ENCODE measurements at regions not wholly inside any gene's neighbourhood (a gene's known extent, or its start where the extent isn't known, plus 50 kb on each side); places are given as distances from the start of the nearest gene placed in this dataset.

- TF ChIP-seq CTCF (IDR thresholded peaks at IDR 0.05), result no peak
- no peaks in the 10 kb centered on the region for H3K27me3 Mint-ChIP-seq (ENCODE audit: low read depth in 2 of 2)
- no peak overlapping the region for H3K4me3 Mint-ChIP-seq
- no peaks in the 10 kb centered on the region for H3K4me1 Mint-ChIP-seq
- H3K9me3 Mint-ChIP-seq, result peaks cover 0 to 6% of the 10 kb centered on the region in 2 donors
- Histone ChIP-seq H3K36me3 (ENCODE audit: control insufficient read depth, insufficient read depth, low read length) (no peaks in the 10 kb centered on the region), H3K9me3 (ENCODE audit: control insufficient read depth, insufficient read depth, low read length) (no peaks in the 10 kb centered on the region), H3K4me3 (ENCODE audit: low read length) (no peak overlapping the region), H3K27me3 (ENCODE audit: control insufficient read depth, insufficient read depth, low read length) (no peaks in the 10 kb centered on the region), H3K27ac (ENCODE audit: low read length) (no peak overlapping the region), H3K4me1 (ENCODE audit: control insufficient read depth, insufficient read depth, low read length) (no peaks in the 10 kb centered on the region)
- H3K27ac Mint-ChIP-seq, result no peak overlapping the region
- intact Hi-C loops (cut with micrococcal nuclease), result no loop called here
- ATAC-seq, result no peak
- no peak for DNase-seq
- H3K36me3 Mint-ChIP-seq, result no peaks in the 10 kb centered on the region
- 52% methylated on average over 6 of the region's 6 CpGs for WGBS (ENCODE audit: insufficient coverage)
Observed at GRCh38 chr15:87711026-87711425, 545.5 kb downstream of the NTRK3 start.

DNA sequence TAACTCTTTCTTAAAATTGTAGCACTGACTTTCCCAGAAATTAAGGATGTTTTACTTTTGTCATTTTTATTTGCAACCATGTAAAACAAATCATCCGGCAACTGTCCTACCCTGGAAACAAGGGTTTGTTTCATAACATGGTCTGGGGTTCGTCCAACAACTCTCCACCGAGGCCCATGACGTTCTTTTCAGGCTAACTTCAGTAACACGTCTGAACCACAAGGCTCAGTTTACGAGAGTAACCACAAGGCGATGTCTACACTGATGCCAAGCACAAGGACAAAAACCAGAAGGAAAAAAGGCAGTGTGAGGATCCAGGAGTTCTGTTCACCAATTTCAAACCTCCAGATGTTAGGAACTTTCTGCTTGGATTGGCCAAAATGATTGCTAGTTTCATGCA is 546.1 kb downstream of the NTRK3 start:
- no peaks in the 10 kb centered on the region for H3K27me3 Mint-ChIP-seq (ENCODE audit: low read depth in 2 of 2)
- 85% methylated on average over 7 of the region's 7 CpGs for WGBS (ENCODE audit: insufficient coverage)

DNA sequence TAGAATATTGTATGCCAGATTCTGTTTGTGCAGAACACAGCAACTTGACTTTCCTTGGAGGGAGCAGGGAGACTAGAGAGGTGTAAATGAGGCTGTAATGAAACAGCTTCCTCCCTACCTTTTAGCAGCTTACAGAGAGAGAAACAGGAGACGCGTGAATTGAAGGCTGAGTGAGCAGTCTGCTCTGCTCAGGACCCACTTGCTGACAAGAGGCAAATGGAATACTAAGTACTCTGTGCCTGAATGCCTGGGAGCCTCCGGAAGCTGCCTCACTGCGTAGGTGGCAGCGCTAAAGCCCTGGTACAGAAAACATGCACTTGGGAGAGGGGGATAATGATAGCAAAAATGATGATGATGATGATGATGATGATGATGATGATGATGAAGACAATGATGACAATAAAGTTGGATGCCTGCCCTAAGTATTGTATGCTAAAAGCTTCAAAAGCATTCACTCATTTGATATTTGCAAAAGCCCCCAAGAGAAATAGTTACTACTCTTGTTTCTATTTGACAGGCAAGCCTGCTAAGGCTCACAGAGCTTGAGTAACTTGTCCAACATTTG is 548.9 kb downstream of the NTRK3 start:
- H3K9me3 ChIP-seq (ENCODE audit: control insufficient read depth, insufficient read depth, low read length), result no peaks in the 10 kb centered on the region
- ATAC-seq, result no peak
- no peak overlapping the region for H3K27ac ChIP-seq (ENCODE audit: low read length)
- Mint-ChIP-seq H3K27ac (no peak overlapping the region), H3K4me1 (no peaks in the 10 kb centered on the region), H3K36me3 (no peaks in the 10 kb centered on the region), H3K4me3 (no peak overlapping the region), H3K27me3 (ENCODE audit: low read depth in 2 of 2) (no peaks in the 10 kb centered on the region), H3K9me3 (peaks cover 9% of the 10 kb centered on the region in 2 donors)
- 90% methylated on average over 5 of the region's 5 CpGs for WGBS (ENCODE audit: insufficient coverage)
- no peak overlapping the region for H3K4me3 ChIP-seq (ENCODE audit: low read length)
- H3K36me3 ChIP-seq (ENCODE audit: control insufficient read depth, insufficient read depth, low read length), result no peaks in the 10 kb centered on the region
- intact Hi-C loops (cut with micrococcal nuclease), result no loop called here
- H3K27me3 ChIP-seq (ENCODE audit: control insufficient read depth, insufficient read depth, low read length), result no peaks in the 10 kb centered on the region
- DNase-seq, result no peak
- H3K4me1 ChIP-seq (ENCODE audit: control insufficient read depth, insufficient read depth, low read length), result no peaks in the 10 kb centered on the region
- no peak for TF ChIP-seq CTCF (IDR thresholded peaks at IDR 0.05)

More for the DNA sequence above, 546.1 kb downstream of the NTRK3 start:
- H3K4me3 ChIP-seq (ENCODE audit: low read length), result no peak overlapping the region
- no peak for TF ChIP-seq CTCF (IDR thresholded peaks at IDR 0.05)
- ATAC-seq (no peak), DNase-seq (no peak)
- H3K9me3 Mint-ChIP-seq, result peaks cover 0 to 6% of the 10 kb centered on the region in 2 donors
- no peaks in the 10 kb centered on the region for H3K9me3 ChIP-seq (ENCODE audit: control insufficient read depth, insufficient read depth, low read length)
- H3K27ac ChIP-seq (ENCODE audit: low read length), result no peak overlapping the region
- H3K4me3 Mint-ChIP-seq, result no peak overlapping the region
- H3K4me1 ChIP-seq (ENCODE audit: control insufficient read depth, insufficient read depth, low read length), result no peaks in the 10 kb centered on the region
- H3K27ac Mint-ChIP-seq, result no peak overlapping the region
- H3K27me3 ChIP-seq (ENCODE audit: control insufficient read depth, insufficient read depth, low read length), result no peaks in the 10 kb centered on the region
- H3K4me1 Mint-ChIP-seq, result no peaks in the 10 kb centered on the region
- no peaks in the 10 kb centered on the region for H3K36me3 Mint-ChIP-seq
- H3K36me3 ChIP-seq (ENCODE audit: control insufficient read depth, insufficient read depth, low read length), result no peaks in the 10 kb centered on the region
- intact Hi-C loops (cut with micrococcal nuclease), result no loop called here

GRCh38 chr15:87707071-87707470 is 549.5 kb downstream of the NTRK3 start:
- Mint-ChIP-seq H3K4me1 (no peaks in the 10 kb centered on the region), H3K27ac (no peak overlapping the region), H3K36me3 (no peaks in the 10 kb centered on the region), H3K4me3 (no peak overlapping the region), H3K9me3 (peaks cover 9% of the 10 kb centered on the region in 2 donors), H3K27me3 (ENCODE audit: low read depth in 2 of 2) (no peaks in the 10 kb centered on the region)
- Histone ChIP-seq H3K36me3 (ENCODE audit: control insufficient read depth, insufficient read depth, low read length) (no peaks in the 10 kb centered on the region), H3K4me3 (ENCODE audit: low read length) (no peak overlapping the region), H3K4me1 (ENCODE audit: control insufficient read depth, insufficient read depth, low read length) (no peaks in the 10 kb centered on the region), H3K27ac (ENCODE audit: low read length) (no peak overlapping the region), H3K9me3 (ENCODE audit: control insufficient read depth, insufficient read depth, low read length) (no peaks in the 10 kb centered on the region), H3K27me3 (ENCODE audit: control insufficient read depth, insufficient read depth, low read length) (no peaks in the 10 kb centered on the region)
- no peak for TF ChIP-seq CTCF (IDR thresholded peaks at IDR 0.05)
- 81% methylated on average over 5 of the region's 5 CpGs for WGBS (ENCODE audit: insufficient coverage)
- DNase-seq (no peak), ATAC-seq (no peak)
- intact Hi-C loops (cut with micrococcal nuclease), result no loop called here

Data from natural killer cell (primary cell).